ENCODE measurements at regions not wholly inside any gene's neighbourhood (a gene's known extent, or its start where the extent isn't known, plus 50 kb on each side); places are given as distances from the start of the nearest gene placed in this dataset.
A peak's percentile ranks its signal among the peaks of the same experiment; 100 is the strongest.

GRCh38 chr5:73998489-73998888, 372.5 kb downstream of the ARHGEF28 start:
- no peak overlapping the region for H3K27ac ChIP-seq (ENCODE audit: extremely low read depth, low read depth, low read length)
- TF ChIP-seq ZNF768 (tag by site-specific recombination; IDR thresholded peaks at IDR 0.05), result no peak
- TF ChIP-seq ATF2 (tag by site-specific recombination; IDR thresholded peaks at IDR 0.05; ENCODE audit: low read depth), result 0 out of 2 replicates have a peak, but pooled peaks have one; percentile 19
- no peak for TF ChIP-seq ZNF670 (tag by site-specific recombination; IDR thresholded peaks at IDR 0.05; ENCODE audit: low read depth)
- no peaks in the 10 kb centered on the region; the same call in 1 of the 2 replicates for H3K9me3 ChIP-seq (ENCODE audit: control insufficient read depth, insufficient read depth, low read depth, low read length)
- no peaks in the 10 kb centered on the region for H3K36me3 ChIP-seq (ENCODE audit: control insufficient read depth in 2 of 2, insufficient read depth in 1 of 2, low read length in 2 of 2)
- ChIA-PET POLR2A (interaction anchor here (0.6 kb wide), 1 partner anchor 1857 kb away, joined by 3 read pairs; no protein-coding TSS in a partner anchor), CTCF (interaction anchor here (0.6 to 1.9 kb wide), 2 partner anchors 96 to 673 kb away, joined by 3 to 4 read pairs; no protein-coding TSS in a partner anchor)
- H3K4me3 ChIP-seq (ENCODE audit: low read depth, low read length), result no peak overlapping the region
- H3K4me1 ChIP-seq (ENCODE audit: control insufficient read depth, insufficient read depth, low read length), result peaks cover 6% of the 10 kb centered on the region; the same call in 1 of the 2 replicates

- CTCF ChIA-PET, result interaction anchor here (1.9 kb wide), 1 partner anchor 96 kb away, joined by 4 read pairs; no protein-coding TSS in a partner anchor
These were observed 372.0 kb downstream of the ARHGEF28 start for GRCh38 chr5:73997960-73998359.

GRCh38 chr5:73996151-73996755, 370.3 kb downstream of the ARHGEF28 start:
- Histone ChIP-seq H3K4me1 (ENCODE audit: control insufficient read depth, insufficient read depth, low read length) (peaks cover 6% of the 10 kb centered on the region; the same call in 1 of the 2 replicates), H3K9me3 (ENCODE audit: control insufficient read depth, insufficient read depth, low read depth, low read length) (no peaks in the 10 kb centered on the region), H3K4me3 (ENCODE audit: low read depth, low read length) (no peak overlapping the region), H3K36me3 (ENCODE audit: control insufficient read depth in 2 of 2, insufficient read depth in 1 of 2, low read length in 2 of 2) (no peaks in the 10 kb centered on the region), H3K27ac (ENCODE audit: extremely low read depth, low read depth, low read length) (no peak overlapping the region)
- ChIA-PET POLR2A (interaction anchor here (0.6 kb wide), 1 partner anchor 45 kb away, joined by 4 read pairs; no protein-coding TSS in a partner anchor), CTCF (interaction anchor here (0.7 to 1.0 kb wide), 2 partner anchors 29 to 39 kb away, joined by 3 read pairs; no protein-coding TSS in a partner anchor)
- TF ChIP-seq PRDM2 (tag by site-specific recombination; IDR thresholded peaks at IDR 0.05; ENCODE audit: borderline replicate concordance) (no peak), ZNF433 (tag by site-specific recombination; IDR thresholded peaks at IDR 0.05; ENCODE audit: low read depth) (no peak), ZNF785 (tag by site-specific recombination; IDR thresholded peaks at IDR 0.05) (no peak), MEIS1 (CRISPR knock-in tag; IDR thresholded peaks at IDR 0.05; ENCODE audit: borderline replicate concordance) (no peak), ZNF155 (tag by site-specific recombination; IDR thresholded peaks at IDR 0.05) (no peak), TCF7L2 (IDR thresholded peaks at IDR 0.05; ENCODE audit: borderline replicate concordance, low read depth, low read length) (no peak), PRDM6 (tag by site-specific recombination; IDR thresholded peaks at IDR 0.05) (no peak), ZNF169 (tag by site-specific recombination; IDR thresholded peaks at IDR 0.05) (no peak), ZNF677 (tag by site-specific recombination; IDR thresholded peaks at IDR 0.05) (no peak), ZSCAN16 (tag by site-specific recombination; IDR thresholded peaks at IDR 0.05) (no peak), ZNF777 (tag by site-specific recombination; IDR thresholded peaks at IDR 0.05; ENCODE audit: borderline replicate concordance) (no peak), PATZ1 (tag by site-specific recombination; IDR thresholded peaks at IDR 0.05) (no peak), ZBTB44 (tag by site-specific recombination; IDR thresholded peaks at IDR 0.05) (no peak)

More at GRCh38 chr5:73997960-73998359, 372.0 kb downstream of the ARHGEF28 start:
- no peaks in the 10 kb centered on the region for H3K36me3 ChIP-seq (ENCODE audit: control insufficient read depth in 2 of 2, insufficient read depth in 1 of 2, low read length in 2 of 2)
- POLR2A ChIA-PET, result no interaction called here
- no peak overlapping the region for H3K4me3 ChIP-seq (ENCODE audit: low read depth, low read length)
- H3K27ac ChIP-seq (ENCODE audit: extremely low read depth, low read depth, low read length), result no peak overlapping the region
- H3K4me1 ChIP-seq (ENCODE audit: control insufficient read depth, insufficient read depth, low read length), result peaks cover 6% of the 10 kb centered on the region; the same call in 1 of the 2 replicates
- no peaks in the 10 kb centered on the region; the same call in 1 of the 2 replicates for H3K9me3 ChIP-seq (ENCODE audit: control insufficient read depth, insufficient read depth, low read depth, low read length)
- TF ChIP-seq ZNF560 (tag by site-specific recombination; IDR thresholded peaks at IDR 0.05; ENCODE audit: borderline replicate concordance) (no peak), YY1 (tag by site-specific recombination; IDR thresholded peaks at IDR 0.05) (no peak)

All from HEK293 (cell line).